ENCODE measurements at regions not wholly inside any gene's neighbourhood (a gene's known extent, or its start where the extent isn't known, plus 50 kb on each side); places are given as distances from the start of the nearest gene placed in this dataset.

DNA sequence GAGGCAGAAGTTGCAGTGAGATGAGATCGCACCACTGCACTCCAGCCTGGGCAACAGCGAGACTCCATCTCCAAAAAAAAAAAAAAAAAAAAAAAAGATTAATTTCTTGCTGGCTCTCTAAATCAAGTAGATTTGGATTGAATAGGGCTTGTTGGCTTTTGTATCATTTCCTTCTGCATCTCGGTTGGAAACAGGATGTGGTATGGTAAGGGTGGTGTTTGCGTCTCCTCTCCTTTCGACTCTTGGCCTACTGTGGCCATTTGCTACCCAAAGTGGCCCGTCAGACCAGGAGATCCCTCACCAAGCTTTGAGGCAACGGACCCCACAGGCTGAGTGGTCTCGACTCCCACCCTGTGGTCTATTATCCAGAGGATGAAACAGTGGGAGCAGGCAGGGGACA is 168.0 kb upstream of the IRX3 start:
- Histone ChIP-seq H3K27me3 (ENCODE audit: insufficient read depth, low read depth, severe bottlenecking) (no peaks in the 10 kb centered on the region), H3K4me3 (ENCODE audit: low read depth, low read length) (peak overlapping the region; percentile 35; the same call in 1 of the 2 replicates), H3K9me3 (ENCODE audit: severe bottlenecking) (no peaks in the 10 kb centered on the region), H3K36me3 (no peaks in the 10 kb centered on the region), H3K27ac (peak overlapping the region; percentile 6; the same call in 1 of the 2 replicates)
- TF ChIP-seq, protein P1, sequence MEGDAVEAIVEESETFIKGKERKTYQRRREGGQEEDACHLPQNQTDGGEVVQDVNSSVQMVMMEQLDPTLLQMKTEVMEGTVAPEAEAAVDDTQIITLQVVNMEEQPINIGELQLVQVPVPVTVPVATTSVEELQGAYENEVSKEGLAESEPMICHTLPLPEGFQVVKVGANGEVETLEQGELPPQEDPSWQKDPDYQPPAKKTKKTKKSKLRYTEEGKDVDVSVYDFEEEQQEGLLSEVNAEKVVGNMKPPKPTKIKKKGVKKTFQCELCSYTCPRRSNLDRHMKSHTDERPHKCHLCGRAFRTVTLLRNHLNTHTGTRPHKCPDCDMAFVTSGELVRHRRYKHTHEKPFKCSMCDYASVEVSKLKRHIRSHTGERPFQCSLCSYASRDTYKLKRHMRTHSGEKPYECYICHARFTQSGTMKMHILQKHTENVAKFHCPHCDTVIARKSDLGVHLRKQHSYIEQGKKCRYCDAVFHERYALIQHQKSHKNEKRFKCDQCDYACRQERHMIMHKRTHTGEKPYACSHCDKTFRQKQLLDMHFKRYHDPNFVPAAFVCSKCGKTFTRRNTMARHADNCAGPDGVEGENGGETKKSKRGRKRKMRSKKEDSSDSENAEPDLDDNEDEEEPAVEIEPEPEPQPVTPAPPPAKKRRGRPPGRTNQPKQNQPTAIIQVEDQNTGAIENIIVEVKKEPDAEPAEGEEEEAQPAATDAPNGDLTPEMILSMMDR (IDR thresholded peaks at IDR 0.05; ENCODE audit: low read depth, low read length) = no peak
- DNase-seq = no peak

DNA sequence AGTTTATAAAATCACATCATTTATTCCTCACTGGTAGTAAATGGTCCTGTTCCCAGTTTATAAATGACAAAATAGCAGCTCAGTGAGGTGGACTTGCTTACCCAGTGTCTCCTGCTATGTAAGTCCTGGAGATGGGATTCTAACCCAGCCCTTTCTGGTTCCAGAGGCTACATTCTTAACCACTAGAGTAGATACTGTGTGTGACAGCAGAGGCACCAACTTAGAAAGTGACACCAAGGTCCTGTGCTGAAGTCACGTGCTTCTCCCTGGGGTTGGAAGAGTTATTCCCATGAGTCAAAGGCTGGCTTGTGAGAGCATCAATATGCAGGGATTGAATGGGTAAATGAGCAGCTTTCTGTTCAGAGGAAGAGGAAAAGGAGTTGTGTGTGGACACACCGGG is 167.3 kb upstream of the IRX3 start:
- H3K27ac ChIP-seq = no peak overlapping the region
- H3K36me3 ChIP-seq = no peaks in the 10 kb centered on the region
- no peak overlapping the region for H3K4me3 ChIP-seq (ENCODE audit: low read depth, low read length)
- H3K27me3 ChIP-seq (ENCODE audit: insufficient read depth, low read depth, severe bottlenecking) = no peaks in the 10 kb centered on the region
- no peak for DNase-seq
- TF ChIP-seq, protein P1 (IDR thresholded peaks at IDR 0.05; ENCODE audit: low read depth, low read length) = no peak
- no peaks in the 10 kb centered on the region for H3K9me3 ChIP-seq (ENCODE audit: severe bottlenecking)

DNA sequence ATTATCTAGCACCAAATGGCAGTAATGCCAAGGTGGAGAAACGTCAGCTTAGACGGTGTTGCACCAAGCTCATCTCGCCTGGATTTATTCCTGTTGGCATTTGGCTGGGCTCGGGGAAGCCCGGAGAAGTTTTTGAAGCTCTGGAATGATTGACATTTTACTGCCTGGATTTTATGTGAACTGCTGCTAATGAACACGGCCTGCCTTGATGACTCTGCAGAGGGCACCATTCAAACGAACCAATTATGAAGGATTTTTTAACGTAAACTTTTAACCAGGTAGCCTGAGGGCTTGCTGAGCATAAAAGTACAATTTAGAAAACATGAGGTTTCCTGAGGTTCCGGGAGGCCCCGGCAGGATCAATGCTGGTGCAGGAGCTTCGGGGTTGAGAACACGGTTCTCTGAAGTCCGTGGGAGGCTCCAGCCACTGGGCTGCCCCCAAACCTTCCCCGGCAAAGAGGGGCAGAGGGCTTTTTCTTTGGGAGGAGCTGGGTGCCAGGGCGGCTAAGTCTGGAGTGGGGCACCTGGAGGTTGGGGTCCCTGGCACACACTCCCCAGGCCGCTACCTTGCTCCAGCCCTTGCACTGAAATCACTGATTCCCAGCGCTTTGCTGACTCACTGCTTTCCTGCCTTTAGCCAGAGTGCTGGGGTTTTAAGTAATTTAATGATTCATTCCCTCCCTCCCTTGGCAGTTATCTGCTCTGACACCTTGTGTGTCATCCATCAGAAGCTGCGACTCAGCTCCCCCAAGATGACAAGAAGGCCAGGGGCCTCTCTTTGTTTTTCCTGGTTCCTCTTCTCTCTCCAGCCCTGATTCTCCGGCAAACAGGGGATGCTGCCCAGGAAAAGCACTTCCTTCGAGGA is 161.2 kb upstream of the IRX3 start:
- DNase-seq = no peak
- Histone ChIP-seq H3K9me3 (ENCODE audit: severe bottlenecking) (no peaks in the 10 kb centered on the region), H3K4me3 (ENCODE audit: low read depth, low read length) (no peak overlapping the region), H3K27me3 (ENCODE audit: insufficient read depth, low read depth, severe bottlenecking) (no peaks in the 10 kb centered on the region), H3K27ac (no peak overlapping the region), H3K36me3 (no peaks in the 10 kb centered on the region)
- TF ChIP-seq, protein P1 (IDR thresholded peaks at IDR 0.05; ENCODE audit: low read depth, low read length) = no peak

DNA sequence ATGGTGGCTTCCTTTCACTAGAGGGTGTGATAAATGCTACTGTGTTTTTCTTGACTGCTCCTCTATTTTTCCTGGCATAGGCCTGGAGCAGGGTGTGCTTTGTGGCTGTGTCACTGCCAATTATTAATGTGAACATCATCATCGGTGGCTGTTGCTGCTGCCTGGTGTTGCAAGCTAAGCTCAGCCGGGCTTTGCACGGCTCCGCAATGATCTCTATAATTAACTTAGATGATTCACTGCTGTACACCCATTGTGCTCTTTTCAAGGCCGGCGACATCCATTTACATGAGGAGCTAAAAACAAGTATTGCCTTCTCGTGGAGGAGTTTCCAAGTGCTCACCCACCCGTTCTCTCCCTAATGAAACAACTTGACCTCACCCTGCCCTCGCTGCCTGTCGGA is 160.1 kb upstream of the IRX3 start:
- no peaks in the 10 kb centered on the region for H3K27me3 ChIP-seq (ENCODE audit: insufficient read depth, low read depth, severe bottlenecking)
- H3K9me3 ChIP-seq (ENCODE audit: severe bottlenecking) = no peaks in the 10 kb centered on the region
- H3K36me3 ChIP-seq = no peaks in the 10 kb centered on the region
- no peak for DNase-seq
- TF ChIP-seq, protein P1 (IDR thresholded peaks at IDR 0.05; ENCODE audit: low read depth, low read length) = no peak
- H3K27ac ChIP-seq = no peak overlapping the region
- H3K4me3 ChIP-seq (ENCODE audit: low read depth, low read length) = no peak overlapping the region

DNA sequence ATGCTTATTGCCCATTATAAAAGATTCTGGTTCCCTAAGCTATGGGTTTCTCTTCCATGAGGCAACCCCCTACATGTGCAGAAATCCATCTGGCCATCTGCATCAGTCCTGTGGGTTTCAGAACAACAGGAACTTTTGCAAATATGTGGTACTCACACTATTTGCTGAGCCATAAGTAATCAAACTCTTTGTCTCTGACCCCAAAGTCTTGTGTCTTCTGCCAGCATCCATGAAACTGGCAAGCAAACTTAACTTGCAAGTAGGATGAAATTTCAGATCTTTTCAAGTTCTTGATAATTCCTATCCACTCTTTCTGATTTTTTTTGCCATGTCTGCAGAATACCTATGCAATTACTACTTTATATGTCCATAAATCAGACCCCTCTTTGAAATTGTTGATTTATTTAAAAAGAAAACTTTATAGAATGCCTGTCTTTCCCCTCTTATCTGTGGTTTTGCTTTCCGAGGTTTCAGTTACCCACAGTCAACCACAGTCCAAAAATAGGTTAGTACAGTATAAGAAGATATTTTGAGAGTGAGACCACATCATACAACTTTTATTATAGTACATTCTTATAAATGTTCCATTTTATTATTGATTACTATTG is 158.4 kb upstream of the IRX3 start:
- DNase-seq = no peak
- Histone ChIP-seq H3K27ac (no peak overlapping the region), H3K27me3 (ENCODE audit: insufficient read depth, low read depth, severe bottlenecking) (no peaks in the 10 kb centered on the region), H3K9me3 (ENCODE audit: severe bottlenecking) (no peaks in the 10 kb centered on the region), H3K36me3 (no peaks in the 10 kb centered on the region), H3K4me3 (ENCODE audit: low read depth, low read length) (no peak overlapping the region)
- TF ChIP-seq, protein P1 (IDR thresholded peaks at IDR 0.05; ENCODE audit: low read depth, low read length) = no peak
